ENCODE measurements at regions not wholly inside any gene's neighbourhood (a gene's known extent, or its start where the extent isn't known, plus 50 kb on each side); places are given as distances from the start of the nearest gene placed in this dataset.

- H3K27ac Mint-ChIP-seq = no peak overlapping the region
- H3K9me3 ChIP-seq (ENCODE audit: low read depth) = no peaks in the 10 kb centered on the region
- H3K79me2 ChIP-seq (ENCODE audit: low read depth) = no peaks in the 10 kb centered on the region
- H3K4me1 Mint-ChIP-seq = no peaks in the 10 kb centered on the region
- H3K9me3 Mint-ChIP-seq = no peaks in the 10 kb centered on the region
- DNase-seq (ENCODE audit: low spot score) = no peak
- H3K27ac ChIP-seq = no peak overlapping the region
- H2AFZ ChIP-seq (replicated peaks) = no peak overlapping the region
- H3K27me3 Mint-ChIP-seq (ENCODE audit: insufficient read depth, low read depth) = peaks cover 7% of the 10 kb centered on the region
- H3K4me2 ChIP-seq = no peak overlapping the region
- H4K20me1 ChIP-seq (ENCODE audit: low read depth) = no peaks in the 10 kb centered on the region
- no peaks in the 10 kb centered on the region for H3K36me3 Mint-ChIP-seq
- H3K9ac ChIP-seq = no peak overlapping the region
- H3F3A ChIP-seq (ENCODE audit: low read depth) = peaks cover 5% of the 10 kb centered on the region
- TF ChIP-seq EZH2phosphoT487 (IDR thresholded peaks at IDR 0.05) = no peak
- no peak for TF ChIP-seq CTCF (IDR thresholded peaks at IDR 0.05)
- TF ChIP-seq EZH2 (IDR thresholded peaks at IDR 0.05) = no peak
- no peaks in the 10 kb centered on the region for H3K27me3 ChIP-seq
- no peaks in the 10 kb centered on the region for H3K36me3 ChIP-seq
- no peak overlapping the region for H3K4me3 ChIP-seq
- peaks cover 16% of the 10 kb centered on the region for H3K4me1 ChIP-seq
- no peak overlapping the region for H3K4me3 Mint-ChIP-seq
Observed at GRCh38 chr11:133708547-133709051, 136.7 kb downstream of the SPATA19 start.

GRCh38 chr11:133706925-133707794 is 138.2 kb downstream of the SPATA19 start:
- no peak overlapping the region for H3K4me2 ChIP-seq
- H3K4me1 Mint-ChIP-seq = no peaks in the 10 kb centered on the region
- no peaks in the 10 kb centered on the region for H3K9me3 Mint-ChIP-seq
- H3K27ac ChIP-seq = no peak overlapping the region
- DNase-seq (ENCODE audit: low spot score) = no peak
- no peaks in the 10 kb centered on the region for H4K20me1 ChIP-seq (ENCODE audit: low read depth)
- H3K36me3 Mint-ChIP-seq = no peaks in the 10 kb centered on the region
- no peak overlapping the region for H3K27ac Mint-ChIP-seq
- H3K79me2 ChIP-seq (ENCODE audit: low read depth) = no peaks in the 10 kb centered on the region
- H3K4me3 ChIP-seq = no peak overlapping the region
- no peaks in the 10 kb centered on the region for H3K27me3 ChIP-seq
- no peaks in the 10 kb centered on the region for H3K9me3 ChIP-seq (ENCODE audit: low read depth)
- H2AFZ ChIP-seq (replicated peaks) = no peak overlapping the region
- TF ChIP-seq EZH2phosphoT487 (IDR thresholded peaks at IDR 0.05) = no peak
- TF ChIP-seq CTCF (IDR thresholded peaks at IDR 0.05) = no peak
- no peak for TF ChIP-seq EZH2 (IDR thresholded peaks at IDR 0.05)
- H3K4me1 ChIP-seq = peaks cover 8% of the 10 kb centered on the region
- H3F3A ChIP-seq (ENCODE audit: low read depth) = peaks cover 5% of the 10 kb centered on the region
- H3K27me3 Mint-ChIP-seq (ENCODE audit: insufficient read depth, low read depth) = peaks cover 3% of the 10 kb centered on the region
- H3K9ac ChIP-seq = no peak overlapping the region
- no peak overlapping the region for H3K4me3 Mint-ChIP-seq
- no peaks in the 10 kb centered on the region for H3K36me3 ChIP-seq

DNA sequence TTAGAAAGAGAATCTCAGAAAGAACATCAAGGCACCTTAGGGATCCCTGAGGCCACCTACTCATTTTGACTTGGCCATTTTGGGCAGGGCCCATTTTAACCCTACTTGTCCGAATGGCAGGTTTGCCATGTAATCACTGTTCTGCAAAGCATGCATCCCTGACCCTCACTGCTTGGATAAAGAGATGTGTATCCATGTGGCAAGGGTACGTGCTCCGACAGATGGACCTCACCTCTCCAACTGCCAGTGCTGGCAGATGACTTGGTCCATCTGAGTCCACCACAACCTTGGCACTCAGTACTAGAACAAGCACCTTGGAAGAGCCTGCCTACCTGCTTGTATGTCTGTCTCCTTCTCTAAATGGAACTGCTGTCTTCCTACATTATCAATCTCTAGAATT is 139.4 kb downstream of the SPATA19 start:
- no peaks in the 10 kb centered on the region for H3K36me3 Mint-ChIP-seq
- no peak overlapping the region for H2AFZ ChIP-seq (replicated peaks)
- peaks cover 3% of the 10 kb centered on the region for H3K27me3 Mint-ChIP-seq (ENCODE audit: insufficient read depth, low read depth)
- H3K27me3 ChIP-seq = no peaks in the 10 kb centered on the region
- H3F3A ChIP-seq (ENCODE audit: low read depth) = no peaks in the 10 kb centered on the region
- no peak overlapping the region for H3K27ac ChIP-seq
- H3K4me3 ChIP-seq = no peak overlapping the region
- H3K27ac Mint-ChIP-seq = no peak overlapping the region
- H3K4me2 ChIP-seq = no peak overlapping the region
- no peak overlapping the region for H3K4me3 Mint-ChIP-seq
- H3K4me1 ChIP-seq = no peaks in the 10 kb centered on the region
- no peaks in the 10 kb centered on the region for H4K20me1 ChIP-seq (ENCODE audit: low read depth)
- no peaks in the 10 kb centered on the region for H3K4me1 Mint-ChIP-seq
- H3K79me2 ChIP-seq (ENCODE audit: low read depth) = no peaks in the 10 kb centered on the region
- TF ChIP-seq CTCF (IDR thresholded peaks at IDR 0.05) = no peak
- no peak for TF ChIP-seq EZH2 (IDR thresholded peaks at IDR 0.05)
- no peak for TF ChIP-seq EZH2phosphoT487 (IDR thresholded peaks at IDR 0.05)
- DNase-seq (ENCODE audit: low spot score) = no peak
- no peak overlapping the region for H3K9ac ChIP-seq
- H3K36me3 ChIP-seq = no peaks in the 10 kb centered on the region
- H3K9me3 ChIP-seq (ENCODE audit: low read depth) = no peaks in the 10 kb centered on the region
- no peaks in the 10 kb centered on the region for H3K9me3 Mint-ChIP-seq

Data from neural progenitor cell (in vitro differentiated cells).